Activated B cell treated with CpG ODN at 0.5 μM for 24 hours (primary cell): ENCODE measurements at regions not wholly inside any gene's neighbourhood (a gene's known extent, or its start where the extent isn't known, plus 50 kb on each side); places are given as distances from the start of the nearest gene placed in this dataset.
"Not testable (repeated sequence)": the region's sequence is repeated elsewhere in the genome, so short reads cannot be mapped to it uniquely, and the experiment has no call there.

ENCODE experiments used
- ATAC-seq: fragments of 200-7000 bp; cut with Tn5 transposase; one replicate; pipeline ENCODE4 v1.10.0; 2021; ENCODE audit warnings: low read depth, mild to moderate bottlenecking, moderate library complexity
- CTCF ChIA-PET: fragments of 350-600 bp; sonication (Branson Sonifier 250); formaldehyde crosslinking; loops from one replicate; lab custom pipeline; 2021; ENCODE audit warnings: antibody characterized with exemption; lab: Charles Lee
- POLR2A ChIA-PET: fragments of 350-600 bp; sonication (Branson Sonifier 250); formaldehyde crosslinking; loops from one replicate; lab custom pipeline; 2021; ENCODE audit warnings: antibody characterized with exemption; lab: Charles Lee
- DNase-seq: peaks from one replicate; pipeline ENCODE4 v3.0.0; 2022
- H3K27ac Mint-ChIP-seq: one replicate; pipeline ENCODE4 v1.8.0; 2020; ENCODE audit warnings: mixed read lengths
- H3K27me3 Mint-ChIP-seq: one replicate; pipeline ENCODE4 v1.8.0; 2021; ENCODE audit warnings: mixed read lengths
- H3K36me3 Mint-ChIP-seq: one replicate; pipeline ENCODE4 v1.8.0; 2021; ENCODE audit warnings: low read depth, mixed read lengths
- H3K4me1 Mint-ChIP-seq: one replicate; pipeline ENCODE4 v1.8.0; 2021; ENCODE audit warnings: mixed read lengths
- H3K4me3 Mint-ChIP-seq: one replicate; pipeline ENCODE4 v1.8.0; 2020; ENCODE audit warnings: mild to moderate bottlenecking, mixed read lengths
- H3K9me3 Mint-ChIP-seq: one replicate; pipeline ENCODE4 v1.8.0; 2020; ENCODE audit warnings: mixed read lengths
- intact Hi-C: fragments of 100-400 bp; cut with micrococcal nuclease; formaldehyde crosslinking; loops from one replicate; pipeline ENCODE4 v1.15.1; 2024
- TF ChIP-seq, protein P1 (sequence below): fragments of 200-600 bp; IDR thresholded peaks from one replicate; pipeline ENCODE4 v1.8.0; 2022; ENCODE audit warnings: antibody characterized with exemption, mild to moderate bottlenecking

DNA sequence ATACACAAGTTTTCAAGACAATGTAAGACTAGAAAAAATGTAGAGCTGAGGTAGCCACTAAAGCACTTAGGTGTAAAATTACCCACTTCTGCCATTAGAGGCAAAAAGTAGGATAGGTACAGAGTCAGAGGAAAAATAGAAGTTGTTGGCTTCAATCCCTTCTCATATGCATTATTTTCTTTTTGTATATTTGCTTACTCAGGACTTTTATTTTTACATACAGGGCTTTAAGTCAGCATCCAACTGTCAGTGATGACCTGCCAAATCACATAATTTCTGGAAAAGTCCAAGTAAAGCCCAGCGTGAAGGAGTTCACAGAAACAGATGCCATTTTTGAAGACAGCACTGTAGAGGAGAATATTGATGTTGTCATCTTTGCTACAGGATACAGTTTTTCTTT is 211.0 kb upstream of the POGK start:
- Mint-ChIP-seq H3K27me3 (no peaks in the 10 kb centered on the region), H3K9me3 (no peaks in the 10 kb centered on the region), H3K4me3 (no peak overlapping the region), H3K4me1 (no peaks in the 10 kb centered on the region), H3K36me3 (no peaks in the 10 kb centered on the region), H3K27ac (no peak overlapping the region)
- intact Hi-C loops: no loop called here
- ATAC-seq (no peak), DNase-seq (no peak)
- TF ChIP-seq, protein P1, sequence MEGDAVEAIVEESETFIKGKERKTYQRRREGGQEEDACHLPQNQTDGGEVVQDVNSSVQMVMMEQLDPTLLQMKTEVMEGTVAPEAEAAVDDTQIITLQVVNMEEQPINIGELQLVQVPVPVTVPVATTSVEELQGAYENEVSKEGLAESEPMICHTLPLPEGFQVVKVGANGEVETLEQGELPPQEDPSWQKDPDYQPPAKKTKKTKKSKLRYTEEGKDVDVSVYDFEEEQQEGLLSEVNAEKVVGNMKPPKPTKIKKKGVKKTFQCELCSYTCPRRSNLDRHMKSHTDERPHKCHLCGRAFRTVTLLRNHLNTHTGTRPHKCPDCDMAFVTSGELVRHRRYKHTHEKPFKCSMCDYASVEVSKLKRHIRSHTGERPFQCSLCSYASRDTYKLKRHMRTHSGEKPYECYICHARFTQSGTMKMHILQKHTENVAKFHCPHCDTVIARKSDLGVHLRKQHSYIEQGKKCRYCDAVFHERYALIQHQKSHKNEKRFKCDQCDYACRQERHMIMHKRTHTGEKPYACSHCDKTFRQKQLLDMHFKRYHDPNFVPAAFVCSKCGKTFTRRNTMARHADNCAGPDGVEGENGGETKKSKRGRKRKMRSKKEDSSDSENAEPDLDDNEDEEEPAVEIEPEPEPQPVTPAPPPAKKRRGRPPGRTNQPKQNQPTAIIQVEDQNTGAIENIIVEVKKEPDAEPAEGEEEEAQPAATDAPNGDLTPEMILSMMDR: no peak
- ChIA-PET CTCF (no interaction called here), POLR2A (no interaction called here)

DNA sequence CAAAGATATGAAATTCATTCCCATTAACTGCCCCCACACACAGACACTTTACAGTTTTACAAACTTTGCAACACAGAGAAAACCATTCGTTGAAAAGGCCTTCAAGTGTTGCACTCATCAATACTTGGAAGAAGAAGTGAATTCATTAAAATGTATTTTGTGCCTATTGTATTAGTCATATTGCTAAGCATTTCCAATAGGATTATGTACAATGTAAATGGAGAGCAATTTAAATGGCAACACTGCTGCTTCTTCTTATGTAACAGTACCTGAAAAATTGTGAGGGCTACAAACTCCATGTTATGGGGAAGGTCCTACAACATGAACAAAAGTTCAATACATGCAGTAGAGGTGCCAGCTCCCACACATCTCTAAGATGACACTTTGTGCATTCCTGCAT is 209.3 kb upstream of the POGK start:
- ChIA-PET POLR2A (no interaction called here), CTCF (no interaction called here)
- TF ChIP-seq, protein P1: no peak
- H3K27ac Mint-ChIP-seq: no peak overlapping the region
- H3K27me3 Mint-ChIP-seq: no peaks in the 10 kb centered on the region
- no peak overlapping the region for H3K4me3 Mint-ChIP-seq
- no peaks in the 10 kb centered on the region for H3K9me3 Mint-ChIP-seq
- ATAC-seq: no peak
- no peaks in the 10 kb centered on the region for H3K36me3 Mint-ChIP-seq
- no peak for DNase-seq
- intact Hi-C loops: no loop called here
- no peaks in the 10 kb centered on the region for H3K4me1 Mint-ChIP-seq

DNA sequence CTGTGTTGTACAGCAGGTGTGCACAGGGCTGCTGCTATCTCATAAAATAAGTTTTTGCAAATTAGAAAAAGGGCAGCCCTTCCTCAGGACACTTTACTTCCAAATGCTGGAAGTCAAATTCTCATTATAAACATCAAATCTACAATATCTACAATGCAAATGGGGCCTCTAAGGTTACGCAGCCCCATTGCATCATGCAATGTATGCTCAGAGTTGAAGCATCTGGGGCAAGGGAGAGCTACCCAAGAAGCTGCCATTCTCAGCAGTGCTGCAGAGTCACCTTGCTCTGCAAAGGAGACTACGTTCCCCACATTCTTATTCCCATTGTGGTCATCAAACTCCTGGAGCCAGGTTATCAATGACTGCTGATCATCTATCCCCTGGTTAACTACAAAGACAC is 208.9 kb upstream of the POGK start:
- H3K27me3 Mint-ChIP-seq: no peaks in the 10 kb centered on the region
- intact Hi-C loops: no loop called here
- no peak overlapping the region for H3K27ac Mint-ChIP-seq
- no peaks in the 10 kb centered on the region for H3K36me3 Mint-ChIP-seq
- TF ChIP-seq, protein P1: no peak
- no peak for DNase-seq
- H3K4me1 Mint-ChIP-seq: no peaks in the 10 kb centered on the region
- POLR2A ChIA-PET: no interaction called here
- H3K4me3 Mint-ChIP-seq: no peak overlapping the region
- ATAC-seq: no peak
- H3K9me3 Mint-ChIP-seq: no peaks in the 10 kb centered on the region
- CTCF ChIA-PET: no interaction called here

DNA sequence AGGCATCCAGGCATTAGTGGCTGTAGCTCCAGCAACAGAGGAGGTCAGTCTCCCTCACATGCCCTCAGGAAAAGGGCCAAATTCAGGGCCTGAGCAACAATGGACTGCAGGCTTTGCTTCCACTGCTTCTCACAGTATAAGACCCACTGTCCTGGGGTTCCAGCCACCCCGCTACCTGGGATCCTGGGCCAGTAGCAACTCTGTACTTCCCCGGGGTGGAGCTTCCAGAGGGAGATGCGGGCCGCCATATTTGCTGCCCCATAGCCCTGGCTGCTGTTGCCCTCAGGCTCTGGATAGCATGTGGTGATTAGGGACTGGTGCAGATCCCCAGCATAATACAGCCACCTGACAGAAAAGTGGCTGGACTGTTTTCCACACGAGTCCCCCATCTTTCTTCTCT is 201.1 kb upstream of the POGK start:
- TF ChIP-seq, protein P1: no peak
- no peak for DNase-seq
- Mint-ChIP-seq H3K4me1 (no peaks in the 10 kb centered on the region), H3K27ac (no peak overlapping the region), H3K4me3 (no peak overlapping the region), H3K27me3 (peaks cover 2% of the 10 kb centered on the region), H3K36me3 (no peaks in the 10 kb centered on the region), H3K9me3 (no peaks in the 10 kb centered on the region)
- CTCF ChIA-PET: no interaction called here
- POLR2A ChIA-PET: no interaction called here
- no peak for ATAC-seq
- intact Hi-C loops: no loop called here

GRCh38 chr1:166657228-166657627 is 182.0 kb upstream of the POGK start:
- POLR2A ChIA-PET, H3K27ac Mint-ChIP-seq, DNase-seq, CTCF ChIA-PET, H3K36me3 Mint-ChIP-seq, H3K27me3 Mint-ChIP-seq, H3K4me3 Mint-ChIP-seq, H3K4me1 Mint-ChIP-seq, ATAC-seq, H3K9me3 Mint-ChIP-seq, intact Hi-C loops: not testable (repeated sequence)

- H3K4me3 Mint-ChIP-seq, H3K9me3 Mint-ChIP-seq, DNase-seq: not testable (repeated sequence)
Measured at GRCh38 chr1:166666790-166667189, 172.5 kb upstream of the POGK start.

GRCh38 chr1:166667600-166667999 is 171.7 kb upstream of the POGK start:
- POLR2A ChIA-PET, ATAC-seq, DNase-seq, CTCF ChIA-PET, H3K27ac Mint-ChIP-seq, H3K4me1 Mint-ChIP-seq, intact Hi-C loops, H3K9me3 Mint-ChIP-seq, H3K4me3 Mint-ChIP-seq, H3K27me3 Mint-ChIP-seq, H3K36me3 Mint-ChIP-seq: not testable (repeated sequence)

More at GRCh38 chr1:166666790-166667189, 172.5 kb upstream of the POGK start:
- POLR2A ChIA-PET, H3K27me3 Mint-ChIP-seq, H3K36me3 Mint-ChIP-seq, ATAC-seq, intact Hi-C loops, CTCF ChIA-PET, H3K27ac Mint-ChIP-seq, H3K4me1 Mint-ChIP-seq: not testable (repeated sequence)
